SU-DHL-6 (cell line): ENCODE measurements at regions not wholly inside any gene's neighbourhood (a gene's known extent, or its start where the extent isn't known, plus 50 kb on each side); places are given as distances from the start of the nearest gene placed in this dataset.

Experiments
- H2AFZ ChIP-seq: fragments of 200-600 bp; sonication (generic); 2 replicates; pipeline ENCODE4 v1.6.1; 2014; ENCODE audit warnings: low read depth, mild to moderate bottlenecking, moderate library complexity, mixed read lengths, antibody characterized with exemption, low read length; ENCODE audit not compliant: severe bottlenecking
- H3F3A ChIP-seq: fragments of 200-600 bp; shearing (Covaris generic); 2 replicates; pipeline ENCODE4 v1.6.0; 2016; ENCODE audit warnings: antibody characterized with exemption, mild to moderate bottlenecking; ENCODE audit not compliant: insufficient read depth
- H3K27ac ChIP-seq: fragments of 200-600 bp; sonication (generic); 2 replicates; pipeline ENCODE4 v1.5.1; 2016; ENCODE audit warnings: low read depth, mild to moderate bottlenecking, low read length, moderate library complexity, mixed read lengths
- H3K27me3 ChIP-seq: fragments of 200-600 bp; sonication (generic), shearing (Covaris generic); 2 replicates; pipeline ENCODE4 v1.6.0; 2014; ENCODE audit warnings: mild to moderate bottlenecking, low read length
- H3K36me3 ChIP-seq: fragments of 200-600 bp; sonication (generic); 2 replicates; pipeline ENCODE4 v1.6.1; 2014; ENCODE audit warnings: mild to moderate bottlenecking, low read length, mixed read lengths
- H3K4me2 ChIP-seq: fragments of 300-600, 200-600 bp; shearing (Covaris generic), sonication (generic); 2 replicates; pipeline ENCODE4 v1.6.0; 2014; ENCODE audit warnings: low read length, low read depth, mild to moderate bottlenecking; ENCODE audit not compliant: poor library complexity, severe bottlenecking
- H3K4me3 ChIP-seq: fragments of 200-600 bp; sonication (generic); 2 replicates; pipeline ENCODE4 v1.5.1; 2014; ENCODE audit warnings: antibody characterized with exemption, low read length, mild to moderate bottlenecking, mixed read lengths; ENCODE audit not compliant: insufficient read depth, poor library complexity, severe bottlenecking
- H3K79me2 ChIP-seq: fragments of 200-600 bp; sonication (generic); 2 replicates; pipeline ENCODE4 v1.6.1; 2014; ENCODE audit warnings: mild to moderate bottlenecking, low read length, moderate library complexity; ENCODE audit not compliant: insufficient read depth
- H3K9ac ChIP-seq: fragments of 200-600 bp; sonication (generic); 2 replicates; pipeline ENCODE4 v1.7.0; 2014; ENCODE audit warnings: mild to moderate bottlenecking, low read length
- H3K9me2 ChIP-seq: fragments of 200-600 bp; sonication (generic); replicated peaks from 2 replicates; pipeline ENCODE4 v1.6.1; 2014; ENCODE audit warnings: low read length; ENCODE audit not compliant: insufficient read depth
- H3K9me3 ChIP-seq: fragments of 200-600 bp; sonication (generic); 2 replicates; pipeline ENCODE4 v1.6.1; 2014; ENCODE audit warnings: low read length, mixed read lengths; ENCODE audit not compliant: insufficient read depth
- H4K20me1 ChIP-seq: fragments of 200-600 bp; sonication (generic); 2 replicates; pipeline ENCODE4 v1.6.1; 2014; ENCODE audit warnings: low read depth, mild to moderate bottlenecking, antibody characterized with exemption, low read length, moderate library complexity, mixed read lengths
- EZH2phosphoT487 ChIP-seq: fragments of 200-600 bp; sonication (generic), shearing (Covaris generic); conservative IDR thresholded peaks from 2 replicates; pipeline ENCODE4 v1.6.1; 2018; ENCODE audit warnings: mild to moderate bottlenecking, antibody characterized with exemption, low read length, moderate library complexity, mixed read lengths
- TF ChIP-seq, protein P1 (sequence below): fragments of 200-600 bp; sonication (generic); IDR thresholded peaks from one replicate; pipeline ENCODE4 v1.5.1; 2017; ENCODE audit warnings: antibody characterized with exemption, mild to moderate bottlenecking, low read length, moderate library complexity; ENCODE audit not compliant: insufficient read depth, poor library complexity, severe bottlenecking

- TF ChIP-seq, protein P1, sequence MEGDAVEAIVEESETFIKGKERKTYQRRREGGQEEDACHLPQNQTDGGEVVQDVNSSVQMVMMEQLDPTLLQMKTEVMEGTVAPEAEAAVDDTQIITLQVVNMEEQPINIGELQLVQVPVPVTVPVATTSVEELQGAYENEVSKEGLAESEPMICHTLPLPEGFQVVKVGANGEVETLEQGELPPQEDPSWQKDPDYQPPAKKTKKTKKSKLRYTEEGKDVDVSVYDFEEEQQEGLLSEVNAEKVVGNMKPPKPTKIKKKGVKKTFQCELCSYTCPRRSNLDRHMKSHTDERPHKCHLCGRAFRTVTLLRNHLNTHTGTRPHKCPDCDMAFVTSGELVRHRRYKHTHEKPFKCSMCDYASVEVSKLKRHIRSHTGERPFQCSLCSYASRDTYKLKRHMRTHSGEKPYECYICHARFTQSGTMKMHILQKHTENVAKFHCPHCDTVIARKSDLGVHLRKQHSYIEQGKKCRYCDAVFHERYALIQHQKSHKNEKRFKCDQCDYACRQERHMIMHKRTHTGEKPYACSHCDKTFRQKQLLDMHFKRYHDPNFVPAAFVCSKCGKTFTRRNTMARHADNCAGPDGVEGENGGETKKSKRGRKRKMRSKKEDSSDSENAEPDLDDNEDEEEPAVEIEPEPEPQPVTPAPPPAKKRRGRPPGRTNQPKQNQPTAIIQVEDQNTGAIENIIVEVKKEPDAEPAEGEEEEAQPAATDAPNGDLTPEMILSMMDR = no peak
- no peak for TF ChIP-seq EZH2phosphoT487
- Histone ChIP-seq H3K4me3 (no peak overlapping the region), H3K27ac (no peak overlapping the region), H3K9ac (no peak overlapping the region), H3F3A (no peaks in the 10 kb centered on the region), H3K4me2 (no peak overlapping the region), H3K9me3 (no peaks in the 10 kb centered on the region), H3K79me2 (no peaks in the 10 kb centered on the region), H4K20me1 (no peaks in the 10 kb centered on the region), H2AFZ (no peak overlapping the region), H3K9me2 (no peaks in the 10 kb centered on the region), H3K36me3 (no peaks in the 10 kb centered on the region), H3K27me3 (no peaks in the 10 kb centered on the region)
These were observed 397.3 kb upstream of the NRSN1 start for GRCh38 chr6:23728707-23729106.

DNA sequence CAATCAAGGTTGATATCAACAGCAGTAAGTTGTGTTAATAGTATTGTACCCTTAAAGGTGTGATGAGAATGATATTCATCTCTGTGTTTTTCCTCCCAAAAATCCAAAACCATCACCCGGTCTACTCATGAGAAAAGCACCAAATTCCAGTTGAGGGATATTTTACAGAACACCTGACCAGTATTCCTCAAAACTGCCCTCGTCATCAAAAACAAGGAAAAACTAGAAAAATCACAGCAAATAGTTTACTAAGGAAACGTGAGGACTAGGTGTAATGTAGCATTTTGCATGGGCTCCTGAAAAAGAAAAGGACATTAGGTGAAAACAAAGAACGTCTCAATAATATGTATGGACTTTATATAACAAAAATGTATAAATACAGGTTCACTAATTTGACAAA, 394.4 kb upstream of the NRSN1 start:
- H3K9ac ChIP-seq = no peak overlapping the region
- no peak overlapping the region for H3K27ac ChIP-seq
- no peaks in the 10 kb centered on the region for H3F3A ChIP-seq
- TF ChIP-seq EZH2phosphoT487 = no peak
- TF ChIP-seq, protein P1 = no peak
- no peaks in the 10 kb centered on the region for H3K36me3 ChIP-seq
- H3K27me3 ChIP-seq = no peaks in the 10 kb centered on the region
- H3K9me2 ChIP-seq = no peaks in the 10 kb centered on the region
- H4K20me1 ChIP-seq = no peaks in the 10 kb centered on the region
- H3K4me3 ChIP-seq = no peak overlapping the region
- H3K9me3 ChIP-seq = no peaks in the 10 kb centered on the region
- no peak overlapping the region for H2AFZ ChIP-seq
- no peaks in the 10 kb centered on the region for H3K79me2 ChIP-seq
- H3K4me2 ChIP-seq = no peak overlapping the region

GRCh38 chr6:23732521-23732920, 393.5 kb upstream of the NRSN1 start:
- H2AFZ ChIP-seq = no peak overlapping the region
- H3K4me3 ChIP-seq = no peak overlapping the region
- no peak overlapping the region for H3K9ac ChIP-seq
- H3K4me2 ChIP-seq = no peak overlapping the region
- H3K9me3 ChIP-seq = no peaks in the 10 kb centered on the region
- H4K20me1 ChIP-seq = no peaks in the 10 kb centered on the region
- no peak overlapping the region for H3K27ac ChIP-seq
- TF ChIP-seq, protein P1 = no peak
- TF ChIP-seq EZH2phosphoT487 = no peak
- H3K9me2 ChIP-seq = no peaks in the 10 kb centered on the region
- H3K27me3 ChIP-seq = no peaks in the 10 kb centered on the region
- no peaks in the 10 kb centered on the region for H3K36me3 ChIP-seq
- H3F3A ChIP-seq = no peaks in the 10 kb centered on the region
- H3K79me2 ChIP-seq = no peaks in the 10 kb centered on the region
